ENCODE measurements at regions not wholly inside any gene's neighbourhood (a gene's known extent, or its start where the extent isn't known, plus 50 kb on each side); places are given as distances from the start of the nearest gene placed in this dataset.
"Not testable (repeated sequence)": the region's sequence is repeated elsewhere in the genome, so short reads cannot be mapped to it uniquely, and the experiment has no call there.

DNA sequence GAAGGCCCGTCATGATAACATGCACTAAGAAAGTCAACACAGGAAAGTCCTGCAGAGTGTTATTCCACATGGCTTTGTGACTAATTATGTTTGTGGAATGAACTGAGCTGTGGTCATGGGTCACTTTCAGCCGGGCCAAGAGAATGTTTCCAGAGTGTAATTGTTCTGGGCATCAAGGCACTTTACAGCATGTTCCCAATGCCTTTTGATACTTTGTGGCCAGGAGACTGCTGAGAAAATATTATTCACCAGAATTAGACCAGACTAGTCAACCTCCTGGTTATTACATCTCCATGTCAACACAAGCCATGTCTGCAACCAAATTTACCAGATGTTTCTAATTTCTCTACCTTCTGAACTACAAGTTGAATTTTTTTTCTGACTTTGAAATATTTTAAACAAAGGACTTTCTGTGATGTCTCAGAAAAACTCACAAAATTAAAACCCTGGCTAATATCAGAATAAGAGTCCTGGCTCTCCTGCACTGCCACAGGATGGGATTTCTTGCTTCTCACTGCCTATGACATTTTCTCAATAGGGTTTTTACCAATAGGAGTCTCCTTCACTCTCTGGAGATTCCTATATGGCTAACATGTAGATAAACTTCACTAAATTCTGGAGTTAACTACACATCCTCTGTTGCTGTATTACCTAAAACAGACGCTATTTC, 90.6 kb upstream of the WDR75 start:
- in situ Hi-C loops (cut with HindIII; ENCODE audit: low sequenced_read_pairs), result no loop called here
- no peak for TF ChIP-seq CTCF (IDR thresholded peaks at IDR 0.05; ENCODE audit: low read depth, low read length)
- DNase-seq (ENCODE audit: low read depth, low spot score), result peak; percentile 100
- H3K4me3 ChIP-seq (ENCODE audit: low read depth, low read length), result no peak overlapping the region

- in situ Hi-C loops (cut with HindIII; ENCODE audit: low sequenced_read_pairs); DNase-seq (ENCODE audit: low read depth, low spot score); H3K4me3 ChIP-seq (ENCODE audit: low read depth, low read length): not testable (repeated sequence)
These were observed 89.3 kb upstream of the WDR75 start for GRCh38 chr2:189351933-189352332.

GRCh38 chr2:189357375-189357774, 83.9 kb upstream of the WDR75 start:
- H3K4me3 ChIP-seq (ENCODE audit: low read depth, low read length); in situ Hi-C loops (cut with HindIII; ENCODE audit: low sequenced_read_pairs): not testable (repeated sequence)
- peak; percentile 77 for DNase-seq (ENCODE audit: low read depth, low spot score)

- no peak overlapping the region for H3K4me3 ChIP-seq (ENCODE audit: low read depth, low read length)
- TF ChIP-seq CTCF (IDR thresholded peaks at IDR 0.05; ENCODE audit: low read depth, low read length), result no peak
- in situ Hi-C loops (cut with HindIII; ENCODE audit: low sequenced_read_pairs), result no loop called here
- DNase-seq (ENCODE audit: low read depth, low spot score), result no peak
These were observed 80.4 kb upstream of the WDR75 start for GRCh38 chr2:189360861-189361260.

- no peak overlapping the region for H3K4me3 ChIP-seq (ENCODE audit: low read depth, low read length)
- no peak for TF ChIP-seq CTCF (IDR thresholded peaks at IDR 0.05; ENCODE audit: low read depth, low read length)
- in situ Hi-C loops (cut with HindIII; ENCODE audit: low sequenced_read_pairs), result no loop called here
- DNase-seq (ENCODE audit: low read depth, low spot score), result no peak
These were observed 79.0 kb upstream of the WDR75 start for GRCh38 chr2:189362283-189362682.

GRCh38 chr2:189363559-189363958, 77.7 kb upstream of the WDR75 start:
- no peak overlapping the region for H3K4me3 ChIP-seq (ENCODE audit: low read depth, low read length)
- no peak for TF ChIP-seq CTCF (IDR thresholded peaks at IDR 0.05; ENCODE audit: low read depth, low read length)
- peak; percentile 51 for DNase-seq (ENCODE audit: low read depth, low spot score)
- in situ Hi-C loops (cut with HindIII; ENCODE audit: low sequenced_read_pairs), result no loop called here

- no peak for TF ChIP-seq CTCF (IDR thresholded peaks at IDR 0.05; ENCODE audit: low read depth, low read length)
- H3K4me3 ChIP-seq (ENCODE audit: low read depth, low read length), result no peak overlapping the region
- in situ Hi-C loops (cut with HindIII; ENCODE audit: low sequenced_read_pairs), result no loop called here
- no peak for DNase-seq (ENCODE audit: low read depth, low spot score)
These were observed 76.7 kb upstream of the WDR75 start for GRCh38 chr2:189364607-189365006.

GRCh38 chr2:189366349-189366748, 74.9 kb upstream of the WDR75 start:
- in situ Hi-C loops (cut with HindIII; ENCODE audit: low sequenced_read_pairs), result no loop called here
- no peak overlapping the region for H3K4me3 ChIP-seq (ENCODE audit: low read depth, low read length)
- DNase-seq (ENCODE audit: low read depth, low spot score), result no peak
- TF ChIP-seq CTCF (IDR thresholded peaks at IDR 0.05; ENCODE audit: low read depth, low read length), result no peak

Data from astrocyte of the spinal cord (primary cell).